ENCODE measurements at regions not wholly inside any gene's neighbourhood (a gene's known extent, or its start where the extent isn't known, plus 50 kb on each side); places are given as distances from the start of the nearest gene placed in this dataset.

DNA sequence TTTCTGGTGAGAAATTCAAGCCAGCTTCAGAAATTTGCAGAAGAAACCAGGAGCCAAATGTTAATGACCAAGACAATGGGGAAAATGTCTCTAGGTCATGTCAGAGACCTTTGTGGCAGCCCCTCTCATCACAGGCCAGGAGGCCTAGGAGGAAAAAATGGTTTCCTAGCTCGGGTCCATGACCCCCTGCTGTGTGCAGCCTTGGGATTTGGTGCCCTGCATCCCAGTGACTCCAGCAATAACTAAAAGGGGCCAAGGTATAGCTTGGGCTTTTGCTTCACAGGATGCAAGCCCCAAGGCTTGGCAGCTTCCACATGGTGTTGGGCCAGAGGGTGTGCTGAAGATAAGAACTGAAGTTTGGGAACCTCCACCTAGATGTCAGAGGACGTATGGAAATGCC, 814.7 kb upstream of the SLIT2 start:
- no peak overlapping the region for H3K4me3 ChIP-seq
- WGBS, 3 donors = 61 to 63% (median 62%) methylated on average over 2 of the region's 2 CpGs
- DNase-seq = no peak

DNA sequence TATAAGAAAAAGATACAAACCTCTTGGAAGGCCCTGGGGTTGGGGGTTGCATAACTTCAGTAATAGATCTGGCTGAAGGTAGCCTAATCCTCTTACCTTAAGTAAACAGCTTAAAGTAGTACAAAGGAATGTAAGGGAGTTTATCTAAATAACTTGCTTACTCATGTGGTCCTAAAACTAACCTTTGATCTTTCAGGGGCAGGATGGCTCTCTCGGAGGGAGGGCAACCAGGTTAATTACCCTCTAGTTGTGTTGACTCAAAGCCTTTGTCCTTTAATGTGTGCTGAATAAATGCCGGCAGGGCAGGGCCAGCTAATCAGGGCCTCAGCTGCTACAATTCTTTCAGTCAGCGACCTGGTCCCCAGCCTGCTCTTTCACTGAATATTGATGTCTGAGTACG, 822.0 kb upstream of the SLIT2 start:
- no peaks in the 10 kb centered on the region for H3K36me3 ChIP-seq
- H3K27me3 ChIP-seq = no peaks in the 10 kb centered on the region
- 55 to 62% (median 61%) methylated on average over 4 of the region's 4 CpGs for WGBS, 3 donors
- no peaks in the 10 kb centered on the region for H3K9me3 ChIP-seq
- H3K4me1 ChIP-seq (ENCODE audit: insufficient read depth) = no peaks in the 10 kb centered on the region
- no peak for DNase-seq
- intact Hi-C loops (cut with DNase I) = loop anchor here in 1 of 4 donors (2.0 kb wide), 1 partner anchor 63 kb away; no protein-coding TSS in a partner anchor
- no peak overlapping the region for H3K4me3 ChIP-seq
- H3K27ac ChIP-seq = no peak overlapping the region
- TF ChIP-seq EP300 (IDR thresholded peaks at IDR 0.05) (no peak), CTCF (IDR thresholded peaks at IDR 0.05) (no peak), POLR2A (IDR thresholded peaks at IDR 0.05) (no peak)

More for the DNA sequence above, 814.7 kb upstream of the SLIT2 start:
- H3K36me3 ChIP-seq = no peaks in the 10 kb centered on the region
- no peaks in the 10 kb centered on the region for H3K27me3 ChIP-seq
- no peak overlapping the region for H3K27ac ChIP-seq
- H3K9me3 ChIP-seq = no peaks in the 10 kb centered on the region
- no peaks in the 10 kb centered on the region for H3K4me1 ChIP-seq (ENCODE audit: insufficient read depth)
- intact Hi-C loops (cut with DNase I) = no loop called here
- TF ChIP-seq CTCF (IDR thresholded peaks at IDR 0.05) (no peak), POLR2A (IDR thresholded peaks at IDR 0.05) (no peak), EP300 (IDR thresholded peaks at IDR 0.05) (no peak)

- H3K9me3 ChIP-seq = no peaks in the 10 kb centered on the region
- H3K4me3 ChIP-seq = no peak overlapping the region
- no peak overlapping the region for H3K27ac ChIP-seq
- TF ChIP-seq CTCF (IDR thresholded peaks at IDR 0.05) = no peak
- TF ChIP-seq EP300 (IDR thresholded peaks at IDR 0.05) = no peak
- no peak for TF ChIP-seq POLR2A (IDR thresholded peaks at IDR 0.05)
- intact Hi-C loops (cut with DNase I) = no loop called here
- no peaks in the 10 kb centered on the region for H3K27me3 ChIP-seq
- no peaks in the 10 kb centered on the region for H3K36me3 ChIP-seq
- no peaks in the 10 kb centered on the region for H3K4me1 ChIP-seq (ENCODE audit: insufficient read depth)
- DNase-seq = no peak
Measured at GRCh38 chr4:19425146-19425545, 826.6 kb upstream of the SLIT2 start.

DNA sequence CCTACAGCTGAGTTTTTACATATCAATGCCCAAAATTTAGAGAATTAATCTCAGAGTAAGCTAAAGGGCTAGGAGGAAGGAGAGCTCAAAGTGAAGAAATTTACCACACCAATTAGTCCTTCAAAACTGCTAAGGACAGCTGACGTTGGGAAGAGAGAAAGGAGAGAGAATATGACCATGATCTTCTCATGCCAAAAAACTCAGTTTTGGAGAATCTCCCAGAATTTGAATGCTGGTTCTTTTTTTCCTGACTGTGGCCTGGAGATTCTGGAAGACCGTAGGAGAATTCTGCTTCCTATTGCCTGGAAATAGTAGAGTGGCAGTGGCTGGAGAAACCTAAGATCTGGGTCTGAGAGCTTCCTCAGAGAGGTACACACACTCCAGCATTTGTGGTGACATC, 834.4 kb upstream of the SLIT2 start:
- H3K36me3 ChIP-seq = no peaks in the 10 kb centered on the region
- 7 to 12% (median 10%) methylated on average over 2 of the region's 2 CpGs for WGBS, 3 donors
- H3K4me1 ChIP-seq (ENCODE audit: insufficient read depth) = no peaks in the 10 kb centered on the region
- DNase-seq = no peak
- H3K9me3 ChIP-seq = no peaks in the 10 kb centered on the region
- TF ChIP-seq POLR2A (IDR thresholded peaks at IDR 0.05) (no peak), EP300 (IDR thresholded peaks at IDR 0.05) (no peak), CTCF (IDR thresholded peaks at IDR 0.05) (no peak)
- H3K4me3 ChIP-seq = no peak overlapping the region
- intact Hi-C loops (cut with DNase I) = no loop called here
- H3K27ac ChIP-seq = no peak overlapping the region
- H3K27me3 ChIP-seq = no peaks in the 10 kb centered on the region

DNA sequence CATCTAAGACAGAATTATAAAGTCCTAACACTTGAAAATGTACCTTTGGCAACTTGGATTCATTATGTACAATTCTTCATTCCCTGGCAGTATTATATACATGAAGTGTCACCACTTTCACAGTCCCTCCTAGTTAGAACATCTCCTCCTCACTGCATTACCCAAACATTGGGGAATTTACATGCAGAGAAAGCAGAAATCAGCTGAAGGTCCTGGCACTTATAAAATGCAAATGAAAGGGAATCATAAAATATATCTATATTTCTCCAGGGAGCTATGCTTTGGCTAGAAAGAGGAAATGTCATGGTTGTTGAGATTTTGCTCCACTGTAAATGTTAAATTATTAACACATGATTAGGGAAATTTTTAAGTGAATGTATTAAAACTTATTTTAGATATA, 835.6 kb upstream of the SLIT2 start:
- intact Hi-C loops (cut with DNase I) = no loop called here

More for the DNA sequence above, 835.6 kb upstream of the SLIT2 start:
- TF ChIP-seq CTCF (IDR thresholded peaks at IDR 0.05) = no peak
- TF ChIP-seq EP300 (IDR thresholded peaks at IDR 0.05) = no peak
- TF ChIP-seq POLR2A (IDR thresholded peaks at IDR 0.05) = no peak
- H3K27me3 ChIP-seq = no peaks in the 10 kb centered on the region
- no peaks in the 10 kb centered on the region for H3K36me3 ChIP-seq
- H3K4me1 ChIP-seq (ENCODE audit: insufficient read depth) = no peaks in the 10 kb centered on the region
- H3K4me3 ChIP-seq = no peak overlapping the region
- no peak overlapping the region for H3K27ac ChIP-seq
- DNase-seq = no peak
- H3K9me3 ChIP-seq = no peaks in the 10 kb centered on the region
